HEK293T (cell line): ENCODE measurements at regions not wholly inside any gene's neighbourhood (a gene's known extent, or its start where the extent isn't known, plus 50 kb on each side); places are given as distances from the start of the nearest gene placed in this dataset.

Experiments
- CTCF ChIA-PET: fragments of 350-600 bp; formaldehyde crosslinking; extraction: SDS; loops from one replicate; lab custom pipeline; 2021; ENCODE audit warnings: antibody characterized with exemption, inconsistent platforms; lab: Yijun Ruan, JAX
- POLR2A ChIA-PET: fragments of 350-600 bp; formaldehyde crosslinking; extraction: SDS; loops from one replicate; lab custom pipeline; 2020; ENCODE audit warnings: antibody characterized with exemption, inconsistent platforms; lab: Yijun Ruan, JAX
- DNase-seq: peaks from one replicate; pipeline ENCODE4 v3.0.0; 2012; ENCODE audit warnings: mixed read lengths; ENCODE audit errors: extremely low spot score
- ARNT ChIP-seq: fragments of 450-650 bp; IDR thresholded peaks from 2 replicates; pipeline ENCODE4 v1.6.1; 2017; ENCODE audit warnings: mild to moderate bottlenecking
- BHLHE40 ChIP-seq: fragments of 450-650 bp; IDR thresholded peaks from 2 replicates; pipeline ENCODE4 v1.6.1; 2016; ENCODE audit warnings: mild to moderate bottlenecking, moderate library complexity, borderline replicate concordance
- CTBP1 ChIP-seq: fragments of 450-650 bp; IDR thresholded peaks from 2 replicates; pipeline ENCODE4 v1.6.1; 2016; ENCODE audit warnings: borderline replicate concordance
- ELF4 ChIP-seq: fragments of 450-650 bp; IDR thresholded peaks from 2 replicates; pipeline ENCODE4 v1.6.1; 2017; ENCODE audit warnings: antibody characterized with exemption
- FOXA1 ChIP-seq: fragments of 450-650 bp; IDR thresholded peaks from 2 replicates; pipeline ENCODE4 v1.6.1; 2016; ENCODE audit warnings: mild to moderate bottlenecking
- FOXK2 ChIP-seq: fragments of 450-650 bp; IDR thresholded peaks from 2 replicates; pipeline ENCODE4 v1.6.1; 2016; ENCODE audit warnings: mild to moderate bottlenecking
- FOXM1 ChIP-seq: fragments of 450-650 bp; IDR thresholded peaks from 2 replicates; pipeline ENCODE4 v1.6.1; 2017; ENCODE audit warnings: mild to moderate bottlenecking, borderline replicate concordance
- HDGF ChIP-seq: fragments of 450-650 bp; IDR thresholded peaks from 2 replicates; pipeline ENCODE4 v1.6.1; 2017; ENCODE audit warnings: antibody characterized with exemption, borderline replicate concordance
- L3MBTL2 ChIP-seq: fragments of 450-650 bp; conservative IDR thresholded peaks from 2 replicates; pipeline ENCODE4 v1.6.1; 2016; ENCODE audit warnings: mild to moderate bottlenecking
- LEF1 ChIP-seq: fragments of 450-650 bp; IDR thresholded peaks from 2 replicates; pipeline ENCODE4 v1.6.1; 2017; ENCODE audit warnings: mild to moderate bottlenecking, borderline replicate concordance
- NFRKB ChIP-seq: fragments of 450-650 bp; IDR thresholded peaks from 2 replicates; pipeline ENCODE4 v1.6.1; 2016; ENCODE audit warnings: mild to moderate bottlenecking, moderate library complexity
- PKNOX1 ChIP-seq: fragments of 450-650 bp; IDR thresholded peaks from 2 replicates; pipeline ENCODE4 v1.6.1; 2016
- SP1 ChIP-seq: fragments of 450-650 bp; IDR thresholded peaks from 2 replicates; pipeline ENCODE4 v1.6.1; 2017
- SUZ12 ChIP-seq: fragments of 450-650 bp; IDR thresholded peaks from 2 replicates; pipeline ENCODE4 v1.6.1; 2016; ENCODE audit warnings: mild to moderate bottlenecking
- TARDBP ChIP-seq: fragments of 450-650 bp; IDR thresholded peaks from 2 replicates; pipeline ENCODE4 v1.6.1; 2016
- ZNF384 ChIP-seq: fragments of 450-650 bp; IDR thresholded peaks from 2 replicates; pipeline ENCODE4 v1.6.1; 2016

- no peak for TF ChIP-seq L3MBTL2
- TF ChIP-seq ARNT, result no peak
- no peak for TF ChIP-seq LEF1
- no peak for TF ChIP-seq BHLHE40
- TF ChIP-seq NFRKB, result no peak
- TF ChIP-seq TARDBP, result no peak
- TF ChIP-seq PKNOX1, result no peak
- no peak for TF ChIP-seq SUZ12
- no peak for TF ChIP-seq ELF4
- no peak for TF ChIP-seq HDGF
- TF ChIP-seq SP1, result no peak
- TF ChIP-seq CTBP1, result no peak
- no peak for TF ChIP-seq FOXK2
- no peak for TF ChIP-seq FOXM1
- TF ChIP-seq ZNF384, result no peak
- no peak for TF ChIP-seq FOXA1
- ChIA-PET CTCF (no interaction called here), POLR2A (no interaction called here)
- DNase-seq, result no peak
Measured at GRCh38 chr6:155710704-155711103, 255.1 kb upstream of the NOX3 start.

GRCh38 chr6:155709262-155709661, 253.6 kb upstream of the NOX3 start:
- ChIA-PET POLR2A (no interaction called here), CTCF (no interaction called here)
- no peak for DNase-seq
- TF ChIP-seq NFRKB, result no peak
- no peak for TF ChIP-seq L3MBTL2
- no peak for TF ChIP-seq CTBP1
- no peak for TF ChIP-seq ARNT
- TF ChIP-seq FOXK2, result no peak
- TF ChIP-seq FOXA1, result no peak
- no peak for TF ChIP-seq LEF1
- TF ChIP-seq ELF4, result no peak
- TF ChIP-seq SUZ12, result no peak
- no peak for TF ChIP-seq ZNF384
- no peak for TF ChIP-seq TARDBP
- no peak for TF ChIP-seq HDGF
- TF ChIP-seq SP1, result no peak
- TF ChIP-seq FOXM1, result no peak
- no peak for TF ChIP-seq BHLHE40
- TF ChIP-seq PKNOX1, result no peak

- ChIA-PET CTCF (no interaction called here), POLR2A (no interaction called here)
- no peak for DNase-seq
- TF ChIP-seq CTBP1, result no peak
Measured at GRCh38 chr6:155708100-155708499, 252.5 kb upstream of the NOX3 start.

GRCh38 chr6:155706806-155707205, 251.2 kb upstream of the NOX3 start:
- no peak for DNase-seq
- ChIA-PET CTCF (no interaction called here), POLR2A (no interaction called here)
- no peak for TF ChIP-seq BHLHE40
- TF ChIP-seq CTBP1, result no peak
- no peak for TF ChIP-seq ELF4
- TF ChIP-seq NFRKB, result no peak

GRCh38 chr6:155706341-155706740, 250.7 kb upstream of the NOX3 start:
- ChIA-PET POLR2A (no interaction called here), CTCF (no interaction called here)
- TF ChIP-seq ARNT, result no peak
- no peak for TF ChIP-seq CTBP1
- TF ChIP-seq PKNOX1, result no peak
- no peak for TF ChIP-seq FOXM1
- TF ChIP-seq LEF1, result no peak
- TF ChIP-seq SUZ12, result no peak
- no peak for TF ChIP-seq SP1
- no peak for TF ChIP-seq BHLHE40
- DNase-seq, result no peak

- ChIA-PET POLR2A (no interaction called here), CTCF (no interaction called here)
- TF ChIP-seq L3MBTL2 (no peak), SP1 (no peak), CTBP1 (no peak), ZNF384 (no peak)
- no peak for DNase-seq
Measured at GRCh38 chr6:155701342-155701741, 245.7 kb upstream of the NOX3 start.

GRCh38 chr6:155695495-155695894, 239.9 kb upstream of the NOX3 start:
- POLR2A ChIA-PET, result no interaction called here
- TF ChIP-seq FOXK2 (no peak), PKNOX1 (no peak), FOXM1 (no peak), TARDBP (no peak)
- CTCF ChIA-PET, result no interaction called here

More at GRCh38 chr6:155695495-155695894, 239.9 kb upstream of the NOX3 start:
- DNase-seq, result no peak
